ENCODE measurements at regions not wholly inside any gene's neighbourhood (a gene's known extent, or its start where the extent isn't known, plus 50 kb on each side); places are given as distances from the start of the nearest gene placed in this dataset.

DNA sequence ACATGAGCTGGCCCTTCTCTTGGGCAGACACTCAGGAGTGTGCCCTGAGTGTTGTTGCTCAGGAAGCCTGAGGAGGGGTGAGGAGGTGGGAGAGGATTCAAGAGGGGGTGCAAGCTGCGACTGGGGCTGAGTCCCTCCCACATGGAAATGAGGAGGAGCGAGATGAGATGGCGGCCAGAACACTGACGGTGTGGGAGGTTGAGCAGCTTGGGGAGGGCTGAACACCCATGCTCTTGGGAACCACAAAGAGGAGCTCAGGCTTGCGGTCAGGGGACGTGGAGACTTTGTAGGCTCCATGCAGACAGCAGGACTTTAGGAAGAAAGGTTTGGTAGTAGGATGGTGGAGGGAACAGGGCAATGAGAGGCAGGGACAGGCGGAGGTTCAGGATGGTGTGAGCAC is 163.2 kb upstream of the SHH start:
- ChIA-PET CTCF (no interaction called here), POLR2A (no interaction called here)
- DNase-seq (no peak), ATAC-seq (ENCODE audit: low read depth) (no peak)
- H3K27me3 Mint-ChIP-seq: no peaks in the 10 kb centered on the region
- TF ChIP-seq, protein P1, sequence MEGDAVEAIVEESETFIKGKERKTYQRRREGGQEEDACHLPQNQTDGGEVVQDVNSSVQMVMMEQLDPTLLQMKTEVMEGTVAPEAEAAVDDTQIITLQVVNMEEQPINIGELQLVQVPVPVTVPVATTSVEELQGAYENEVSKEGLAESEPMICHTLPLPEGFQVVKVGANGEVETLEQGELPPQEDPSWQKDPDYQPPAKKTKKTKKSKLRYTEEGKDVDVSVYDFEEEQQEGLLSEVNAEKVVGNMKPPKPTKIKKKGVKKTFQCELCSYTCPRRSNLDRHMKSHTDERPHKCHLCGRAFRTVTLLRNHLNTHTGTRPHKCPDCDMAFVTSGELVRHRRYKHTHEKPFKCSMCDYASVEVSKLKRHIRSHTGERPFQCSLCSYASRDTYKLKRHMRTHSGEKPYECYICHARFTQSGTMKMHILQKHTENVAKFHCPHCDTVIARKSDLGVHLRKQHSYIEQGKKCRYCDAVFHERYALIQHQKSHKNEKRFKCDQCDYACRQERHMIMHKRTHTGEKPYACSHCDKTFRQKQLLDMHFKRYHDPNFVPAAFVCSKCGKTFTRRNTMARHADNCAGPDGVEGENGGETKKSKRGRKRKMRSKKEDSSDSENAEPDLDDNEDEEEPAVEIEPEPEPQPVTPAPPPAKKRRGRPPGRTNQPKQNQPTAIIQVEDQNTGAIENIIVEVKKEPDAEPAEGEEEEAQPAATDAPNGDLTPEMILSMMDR (IDR thresholded peaks at IDR 0.05): no peak
- no peak overlapping the region for H3K27ac Mint-ChIP-seq
- no peaks in the 10 kb centered on the region for H3K36me3 Mint-ChIP-seq (ENCODE audit: low read depth)
- intact Hi-C loops (cut with micrococcal nuclease): no loop called here
- H3K4me3 Mint-ChIP-seq: no peak overlapping the region
- H3K9me3 Mint-ChIP-seq: no peaks in the 10 kb centered on the region
- H3K4me1 Mint-ChIP-seq: no peaks in the 10 kb centered on the region

DNA sequence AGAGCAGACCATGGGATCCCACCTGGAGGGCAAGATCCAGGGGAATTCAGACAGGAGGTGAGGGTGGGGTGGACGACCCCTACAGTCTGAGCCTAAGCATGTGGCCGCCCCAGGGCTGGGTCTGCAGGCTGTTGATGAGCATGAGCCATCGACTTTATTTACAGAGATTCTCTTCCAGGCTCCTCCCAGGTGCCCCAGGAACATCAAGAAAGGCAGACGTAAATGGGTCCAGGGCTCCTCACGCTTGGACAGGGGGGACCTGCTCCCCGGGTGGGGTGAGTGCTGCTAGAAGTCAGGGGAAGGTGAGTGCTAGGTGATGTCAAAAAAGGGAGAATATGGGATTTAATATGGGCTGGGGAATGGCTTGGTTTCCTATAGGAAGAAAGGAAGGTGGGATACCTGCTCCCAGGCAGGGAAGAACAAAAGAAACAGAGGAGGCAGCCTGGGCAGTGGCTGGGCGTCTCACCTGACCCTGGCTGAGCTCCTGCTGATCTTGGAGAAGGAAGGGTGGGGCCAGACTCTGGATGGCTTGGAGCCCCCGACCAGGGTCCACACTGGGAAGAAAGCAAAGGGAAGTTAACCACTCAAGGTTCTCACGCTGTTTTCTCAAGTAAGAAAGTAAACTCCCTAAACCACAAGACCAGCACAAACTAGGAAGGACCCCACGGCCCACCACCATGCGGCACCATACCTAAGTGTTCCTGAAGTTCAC is 162.1 kb upstream of the SHH start:
- TF ChIP-seq, protein P1 (IDR thresholded peaks at IDR 0.05): no peak
- Mint-ChIP-seq H3K9me3 (no peaks in the 10 kb centered on the region), H3K36me3 (ENCODE audit: low read depth) (no peaks in the 10 kb centered on the region), H3K27ac (no peak overlapping the region), H3K27me3 (no peaks in the 10 kb centered on the region), H3K4me3 (no peak overlapping the region), H3K4me1 (no peaks in the 10 kb centered on the region)
- ChIA-PET CTCF (no interaction called here), POLR2A (no interaction called here)
- DNase-seq: no peak
- ATAC-seq (ENCODE audit: low read depth): no peak
- intact Hi-C loops (cut with micrococcal nuclease): no loop called here

DNA sequence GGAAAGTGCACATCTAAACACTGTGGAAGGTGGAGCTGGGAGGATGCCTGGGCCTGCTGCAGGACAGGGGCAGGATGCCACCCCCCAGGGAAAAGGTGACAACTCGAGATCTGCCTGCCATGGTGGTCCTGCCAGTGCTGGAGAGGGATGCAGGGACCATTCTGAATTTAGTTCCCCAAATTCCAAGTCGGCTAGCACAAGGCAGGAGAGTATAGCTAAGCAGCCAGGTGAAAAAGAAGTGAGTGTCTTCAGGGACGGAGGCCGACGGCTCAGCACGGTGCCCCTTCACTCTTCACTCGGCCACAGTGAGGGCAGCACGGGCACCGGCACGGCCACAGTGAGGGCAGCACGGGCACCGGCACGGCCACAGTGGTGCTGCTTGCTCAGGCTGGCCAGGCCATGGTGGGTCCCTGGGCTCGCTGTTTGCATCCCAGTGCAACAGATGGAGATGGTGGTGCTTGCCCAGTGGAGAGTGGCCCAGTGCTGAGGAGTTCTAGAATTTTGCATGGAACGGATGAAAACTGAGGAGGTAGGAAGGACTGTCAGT is 161.3 kb upstream of the SHH start:
- Mint-ChIP-seq H3K36me3 (ENCODE audit: low read depth) (no peaks in the 10 kb centered on the region), H3K9me3 (no peaks in the 10 kb centered on the region), H3K4me3 (no peak overlapping the region), H3K27ac (no peak overlapping the region), H3K27me3 (no peaks in the 10 kb centered on the region), H3K4me1 (no peaks in the 10 kb centered on the region)
- TF ChIP-seq, protein P1 (IDR thresholded peaks at IDR 0.05): no peak
- intact Hi-C loops (cut with micrococcal nuclease): no loop called here
- DNase-seq (no peak), ATAC-seq (ENCODE audit: low read depth) (no peak)
- POLR2A ChIA-PET: no interaction called here
- CTCF ChIA-PET: no interaction called here

DNA sequence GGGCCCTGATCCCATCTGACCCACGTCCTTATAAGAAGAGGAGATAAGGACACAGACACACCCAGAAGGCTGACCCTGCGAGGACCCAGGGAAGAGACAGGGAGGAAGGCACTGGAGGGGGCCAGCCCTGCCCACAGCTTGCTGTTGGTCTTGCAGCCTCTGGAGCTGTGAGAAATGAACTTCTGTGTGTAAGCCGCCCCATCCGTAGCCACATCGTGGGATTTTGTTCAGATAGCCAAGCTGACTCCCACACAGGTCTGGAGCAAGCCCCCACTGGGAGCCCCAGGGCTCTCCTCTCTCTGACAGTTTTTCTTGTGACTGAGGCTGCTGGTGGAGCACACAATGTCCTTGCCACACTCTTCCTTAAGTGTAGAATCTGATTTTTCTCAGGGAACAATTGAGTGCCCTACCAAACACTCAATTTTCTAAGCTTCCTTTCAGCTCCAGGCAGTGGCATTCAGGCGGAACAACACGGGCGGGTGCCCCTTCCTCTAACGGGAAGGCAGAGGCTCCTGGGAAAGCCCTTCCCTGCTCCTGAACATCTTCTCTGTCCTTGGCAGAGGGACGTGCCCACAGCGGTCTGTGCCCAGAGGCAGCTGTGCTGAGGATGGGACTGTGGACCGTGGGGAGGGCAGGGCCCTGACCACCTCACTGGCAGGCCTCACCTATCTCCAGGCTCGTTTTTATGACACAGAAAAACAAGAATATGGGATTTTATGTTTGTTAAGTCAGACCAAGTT is 160.6 kb upstream of the SHH start:
- no peaks in the 10 kb centered on the region for H3K9me3 Mint-ChIP-seq
- no peaks in the 10 kb centered on the region for H3K36me3 Mint-ChIP-seq (ENCODE audit: low read depth)
- H3K27ac Mint-ChIP-seq: no peak overlapping the region
- no peak for DNase-seq
- CTCF ChIA-PET: no interaction called here
- no peaks in the 10 kb centered on the region for H3K27me3 Mint-ChIP-seq
- H3K4me3 Mint-ChIP-seq: no peak overlapping the region
- intact Hi-C loops (cut with micrococcal nuclease): no loop called here
- no peak for ATAC-seq (ENCODE audit: low read depth)
- TF ChIP-seq, protein P1 (IDR thresholded peaks at IDR 0.05): no peak
- POLR2A ChIA-PET: no interaction called here
- H3K4me1 Mint-ChIP-seq: no peaks in the 10 kb centered on the region

DNA sequence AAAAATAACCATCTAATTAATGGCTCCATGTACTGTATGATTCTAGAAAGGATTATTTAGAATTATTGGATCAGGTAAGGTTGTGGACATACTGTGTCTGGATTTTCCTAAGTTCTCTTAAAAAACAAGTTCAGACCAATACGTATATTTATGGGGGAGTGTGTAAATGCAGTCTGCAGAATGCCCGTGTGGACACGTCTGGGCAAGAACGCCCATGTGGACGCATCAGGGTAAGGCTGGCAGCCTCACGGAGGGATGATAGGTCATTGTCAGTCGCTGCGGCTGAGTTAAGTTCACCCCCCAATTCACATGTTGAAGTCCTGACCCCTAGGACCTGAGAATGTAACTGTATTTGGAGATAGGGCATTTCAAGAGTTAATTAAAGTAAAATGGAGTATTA is 160.0 kb upstream of the SHH start:
- ChIA-PET POLR2A (no interaction called here), CTCF (no interaction called here)
- peaks cover 3% of the 10 kb centered on the region for H3K9me3 Mint-ChIP-seq
- intact Hi-C loops (cut with micrococcal nuclease): no loop called here
- H3K4me3 Mint-ChIP-seq: no peak overlapping the region
- no peaks in the 10 kb centered on the region for H3K4me1 Mint-ChIP-seq
- ATAC-seq (ENCODE audit: low read depth) (no peak), DNase-seq (no peak)
- TF ChIP-seq, protein P1 (IDR thresholded peaks at IDR 0.05): no peak
- H3K36me3 Mint-ChIP-seq (ENCODE audit: low read depth): no peaks in the 10 kb centered on the region
- no peak overlapping the region for H3K27ac Mint-ChIP-seq
- no peaks in the 10 kb centered on the region for H3K27me3 Mint-ChIP-seq

Data from activated B cell treated with CpG ODN at 0.5 μM for 24 hours (primary cell).